ENCODE measurements at regions not wholly inside any gene's neighbourhood (a gene's known extent, or its start where the extent isn't known, plus 50 kb on each side); places are given as distances from the start of the nearest gene placed in this dataset.

- Histone ChIP-seq H3K9me3 (ENCODE audit: control insufficient read depth in 1 of 2, insufficient read depth in 1 of 2, low read depth in 1 of 2, low read length in 2 of 2) (no peaks in the 10 kb centered on the region), H3K4me3 (replicated peaks in 1 of 2; ENCODE audit: low read depth in 1 of 2, low read length in 2 of 2) (no peak overlapping the region), H3K36me3 (ENCODE audit: control insufficient read depth in 1 of 2, insufficient read depth in 2 of 2, low read length in 2 of 2) (no peaks in the 10 kb centered on the region), H3K9me2 (ENCODE audit: insufficient read depth) (no peaks in the 10 kb centered on the region), H3K79me2 (ENCODE audit: insufficient read depth, low read length) (no peaks in the 10 kb centered on the region), H4K20me1 (ENCODE audit: insufficient read depth) (no peaks in the 10 kb centered on the region), H3K27ac (ENCODE audit: low read depth, low read length) (no peak overlapping the region), H3K27me3 (ENCODE audit: insufficient read depth, low read length) (no peaks in the 10 kb centered on the region), H3K4me2 (ENCODE audit: low read length) (no peak overlapping the region), H2AFZ (ENCODE audit: low read depth, low read length, poor library complexity, severe bottlenecking) (no peak overlapping the region), H3K4me1 (ENCODE audit: control insufficient read depth in 1 of 2, insufficient read depth in 2 of 2, low read length in 2 of 2) (peaks cover 5 to 11% of the 10 kb centered on the region in 2 experiments; a peak in 2 of 4 replicates), H3K9ac (ENCODE audit: low read length) (no peak overlapping the region)
- ChIA-PET POLR2A (no interaction called here), CTCF (no interaction called here), RAD21 (ENCODE audit: low non-redundant PET in 1 of 2, low total read pairs in 2 of 2, uncharacterized antibody in 2 of 2, unreplicated experiment in 2 of 2) (no interaction called here)
- DNase-seq (ENCODE audit: low read depth, low spot score) (no peak), ATAC-seq (no peak)
- intact Hi-C loops (cut with micrococcal nuclease): no loop called here
- BruUV-seq (replicated peaks): no TSS peak
- TF ChIP-seq ZFX (IDR thresholded peaks at IDR 0.05): no peak
- TF ChIP-seq EZH2phosphoT487 (IDR thresholded peaks at IDR 0.05; ENCODE audit: borderline replicate concordance): no peak
- no peak for TF ChIP-seq EZH2 (IDR thresholded peaks at IDR 0.05)
- TF ChIP-seq YY1 (IDR thresholded peaks at IDR 0.05; ENCODE audit: extremely low read depth, insufficient replicate concordance, low read depth, low read length): no peak
- no peak for TF ChIP-seq SP1 (IDR thresholded peaks at IDR 0.05; ENCODE audit: low read depth)
- TF ChIP-seq JUND (IDR thresholded peaks at IDR 0.05): no peak
Observed at GRCh38 chr3:151538456-151539393, 77.9 kb upstream of the IGSF10 start.

GRCh38 chr3:151537726-151538125 is 76.9 kb upstream of the IGSF10 start:
- Histone ChIP-seq H3K36me3 (ENCODE audit: control insufficient read depth in 1 of 2, insufficient read depth in 2 of 2, low read length in 2 of 2) (no peaks in the 10 kb centered on the region), H3K9ac (ENCODE audit: low read length) (no peak overlapping the region), H3K4me3 (replicated peaks in 1 of 2; ENCODE audit: low read depth in 1 of 2, low read length in 2 of 2) (no peak overlapping the region), H3K4me2 (ENCODE audit: low read length) (no peak overlapping the region), H3K79me2 (ENCODE audit: insufficient read depth, low read length) (no peaks in the 10 kb centered on the region), H3K9me2 (ENCODE audit: insufficient read depth) (no peaks in the 10 kb centered on the region), H3K4me1 (ENCODE audit: control insufficient read depth in 1 of 2, insufficient read depth in 2 of 2, low read length in 2 of 2) (peaks cover 0 to 3% of the 10 kb centered on the region in 2 experiments; a peak in 1 of 4 replicates), H3K9me3 (ENCODE audit: control insufficient read depth in 1 of 2, insufficient read depth in 1 of 2, low read depth in 1 of 2, low read length in 2 of 2) (no peaks in the 10 kb centered on the region), H3K27ac (ENCODE audit: low read depth, low read length) (no peak overlapping the region), H3K27me3 (ENCODE audit: insufficient read depth, low read length) (no peaks in the 10 kb centered on the region), H2AFZ (ENCODE audit: low read depth, low read length, poor library complexity, severe bottlenecking) (no peak overlapping the region), H4K20me1 (ENCODE audit: insufficient read depth) (no peaks in the 10 kb centered on the region)
- ChIA-PET RAD21 (ENCODE audit: low non-redundant PET in 1 of 2, low total read pairs in 2 of 2, uncharacterized antibody in 2 of 2, unreplicated experiment in 2 of 2) (no interaction called here), CTCF (no interaction called here), POLR2A (no interaction called here)
- BruUV-seq (replicated peaks): no TSS peak
- ATAC-seq (no peak), DNase-seq (ENCODE audit: low read depth, low spot score) (no peak)
- intact Hi-C loops (cut with micrococcal nuclease): no loop called here
- TF ChIP-seq CTCF (IDR thresholded peaks at IDR 0.05 in 2 of 3, conservative IDR thresholded peaks at IDR 0.05 in 1 of 3; ENCODE audit: borderline replicate concordance in 1 of 3, insufficient read depth in 1 of 3, low read depth in 2 of 3, low read length in 2 of 3) (no peak), JUND (IDR thresholded peaks at IDR 0.05) (no peak), MAX (IDR thresholded peaks at IDR 0.05) (no peak), YY1 (IDR thresholded peaks at IDR 0.05; ENCODE audit: extremely low read depth, insufficient replicate concordance, low read depth, low read length) (no peak), ZNF274 (IDR thresholded peaks at IDR 0.05; ENCODE audit: low read depth, low read length) (no peak), CEBPB (IDR thresholded peaks at IDR 0.05; ENCODE audit: low read depth) (no peak), SP1 (IDR thresholded peaks at IDR 0.05; ENCODE audit: low read depth) (no peak), EZH2phosphoT487 (IDR thresholded peaks at IDR 0.05; ENCODE audit: borderline replicate concordance) (no peak), CBX3 (IDR thresholded peaks at IDR 0.05; ENCODE audit: low read depth) (no peak), TCF7L2 (IDR thresholded peaks at IDR 0.05; ENCODE audit: borderline replicate concordance, extremely low read depth, insufficient read depth, insufficient read length) (no peak), EZH2 (IDR thresholded peaks at IDR 0.05) (no peak), POLR2AphosphoS5 (IDR thresholded peaks at IDR 0.05; ENCODE audit: low read depth, low read length) (no peak), ATF3 (IDR thresholded peaks at IDR 0.05) (no peak), RAD21 (IDR thresholded peaks at IDR 0.05; ENCODE audit: low read depth) (no peak)

Measured in HCT116 (cell line).